H1 (cell line): ENCODE measurements at regions not wholly inside any gene's neighbourhood (a gene's known extent, or its start where the extent isn't known, plus 50 kb on each side); places are given as distances from the start of the nearest gene placed in this dataset.

Experiments
- CTCF ChIA-PET: fragments of 300-600 bp; sonication (Branson Sonifier 250); formaldehyde crosslinking; loops from one replicate; lab custom pipeline; 2021; ENCODE audit not compliant: partially characterized antibody; lab: Charles Lee
- POLR2A ChIA-PET: fragments of 300-600 bp; sonication (Branson Sonifier 250); formaldehyde crosslinking; loops from one replicate; lab custom pipeline; 2021; ENCODE audit warnings: inconsistent platforms; ENCODE audit not compliant: partially characterized antibody; lab: Charles Lee
- DNase-seq, 2 experiments: peaks; one replicate each; pipeline versions ENCODE4 v3.0.0 to v3.0.0-alpha.2; 2010 to 2022; ENCODE audit warnings: low spot score in 2 of 2, low read depth in 1 of 2, mixed read lengths in 1 of 2
- FAIRE-seq: peaks from 2 replicates; lab custom pipeline; 2011; peaks lifted over from hg19 to GRCh38; lab: Jason Lieb, UNC
- H2AFZ ChIP-seq: 2 replicates; pipeline ENCODE4 v1.8.1; 2012; ENCODE audit warnings: low read length, inconsistent platforms
- H2AK5ac ChIP-seq: 2 replicates; pipeline ENCODE4 v1.6.1; 2013; ENCODE audit warnings: low read depth, low read length
- H2BK120ac ChIP-seq: replicated peaks from 2 replicates; pipeline ENCODE3; 2013; ENCODE audit warnings: low read depth, low read length, inconsistent platforms
- H2BK12ac ChIP-seq: 2 replicates; pipeline ENCODE4 v1.6.1; 2013; ENCODE audit warnings: low read depth, low read length
- H2BK15ac ChIP-seq: 2 replicates; pipeline ENCODE4 v1.6.1; 2013; ENCODE audit warnings: low read length
- H2BK20ac ChIP-seq: 2 replicates; pipeline ENCODE4 v1.6.1; 2013; ENCODE audit warnings: low read length
- H2BK5ac ChIP-seq: 2 replicates; pipeline ENCODE4 v1.6.1; 2013; ENCODE audit warnings: low read depth, low read length
- H3K14ac ChIP-seq: 2 replicates; pipeline ENCODE4 v1.6.1; 2013; ENCODE audit warnings: inconsistent platforms; ENCODE audit not compliant: insufficient read length
- H3K18ac ChIP-seq: 2 replicates; pipeline ENCODE4 v1.6.1; 2013; ENCODE audit warnings: low read length; ENCODE audit errors: extremely low read depth
- H3K23ac ChIP-seq: 2 replicates; pipeline ENCODE4 v1.6.1; 2013; ENCODE audit warnings: inconsistent platforms; ENCODE audit not compliant: insufficient read length
- H3K23me2 ChIP-seq: 2 replicates; pipeline ENCODE4 v1.6.1; 2013; ENCODE audit warnings: low read depth, low read length
- H3K27ac ChIP-seq: 2 replicates; pipeline ENCODE4 v1.6.1; 2011; ENCODE audit warnings: low read depth, low read length, inconsistent platforms
- H3K27me3 ChIP-seq, 4 experiments: replicated peaks in 1 of 4; 1 replicate in 1 of 4; 2 replicates in 3 of 4; pipeline versions ENCODE4 v1.6.1 to v1.8.1; 2011 to 2013; ENCODE audit warnings: low read length in 3 of 4, mild to moderate bottlenecking in 3 of 4, inconsistent platforms in 2 of 4, mixed read lengths in 2 of 4, moderate library complexity in 1 of 4; ENCODE audit not compliant: control insufficient read depth in 3 of 4, insufficient read depth in 3 of 4; ENCODE audit errors: extremely low read depth in 1 of 4
- H3K36me3 ChIP-seq, 4 experiments: 2 replicates each; pipeline versions ENCODE4 v1.6.1 to v1.8.1; 2011 to 2013; ENCODE audit warnings: mild to moderate bottlenecking in 4 of 4, low read length in 3 of 4, moderate library complexity in 2 of 4, control low read depth in 1 of 4, inconsistent platforms in 1 of 4; ENCODE audit not compliant: insufficient read depth in 4 of 4, control insufficient read depth in 2 of 4
- H3K4ac ChIP-seq: replicated peaks from 2 replicates; pipeline ENCODE3; 2013; ENCODE audit warnings: low read length, low read depth, mixed read lengths, inconsistent platforms; ENCODE audit not compliant: insufficient read length
- H3K4me1 ChIP-seq, 4 experiments: replicated peaks in 1 of 4; 1 replicate in 1 of 4; 2 replicates in 3 of 4; pipeline versions ENCODE4 v1.6.1 to v1.8.1; 2011 to 2013; ENCODE audit warnings: low read length in 3 of 4, inconsistent platforms in 2 of 4, mixed read lengths in 1 of 4; ENCODE audit not compliant: insufficient read depth in 4 of 4, control insufficient read depth in 3 of 4
- H3K4me2 ChIP-seq, 2 experiments: 2 replicates each; pipeline versions ENCODE4 v1.6.1 to v1.8.1; 2011 to 2013; ENCODE audit warnings: low read depth in 2 of 2, low read length in 2 of 2, control low read depth in 1 of 2, inconsistent platforms in 1 of 2, mild to moderate bottlenecking in 1 of 2; ENCODE audit not compliant: insufficient read depth in 1 of 2
- H3K4me3 ChIP-seq, 4 experiments: fragments of 200-600, 300-600 bp in 1 of 4; sonication (generic), shearing (Covaris generic), sonication (Bioruptor Twin) in 1 of 4; 2 replicates each; pipeline versions ENCODE4 v1.5.1 to v1.8.1; 2011 to 2016; ENCODE audit warnings: low read length in 4 of 4, low read depth in 3 of 4, control low read depth in 2 of 4, inconsistent platforms in 2 of 4, mild to moderate bottlenecking in 2 of 4, mixed read lengths in 1 of 4, moderate library complexity in 1 of 4; ENCODE audit not compliant: insufficient read depth in 2 of 4; ENCODE audit errors: extremely low read depth in 1 of 4
- H3K56ac ChIP-seq: replicated peaks from 2 replicates; pipeline ENCODE3; 2013; ENCODE audit warnings: low read depth, mild to moderate bottlenecking, mixed read lengths, low read length, inconsistent platforms; ENCODE audit not compliant: insufficient read length
- H3K79me1 ChIP-seq: 2 replicates; pipeline ENCODE4 v1.6.1; 2013; ENCODE audit warnings: low read depth, low read length, control low read depth
- H3K79me2 ChIP-seq, 2 experiments: 2 replicates each; pipeline versions ENCODE4 v1.6.1 to v1.8.1; 2012 to 2013; ENCODE audit warnings: low read length in 2 of 2, mild to moderate bottlenecking in 2 of 2, inconsistent platforms in 1 of 2; ENCODE audit not compliant: insufficient read depth in 2 of 2, control insufficient read depth in 1 of 2
- H3K9ac ChIP-seq, 4 experiments: replicated peaks in 1 of 4; 1 replicate in 1 of 4; 2 replicates in 3 of 4; pipeline versions ENCODE4 v1.6.1 to v1.8.1; 2011 to 2013; ENCODE audit warnings: low read depth in 3 of 4, low read length in 3 of 4, control low read depth in 2 of 4, mild to moderate bottlenecking in 2 of 4, moderate library complexity in 2 of 4, inconsistent platforms in 1 of 4; ENCODE audit errors: extremely low read depth in 1 of 4
- H3K9me3 ChIP-seq, 2 experiments: 2 replicates each; pipeline versions ENCODE4 v1.6.1 to v1.8.1; 2012 to 2013; ENCODE audit warnings: mild to moderate bottlenecking in 2 of 2, moderate library complexity in 2 of 2, control low read depth in 1 of 2, inconsistent platforms in 1 of 2, low read depth in 1 of 2, low read length in 1 of 2, mixed read lengths in 1 of 2; ENCODE audit not compliant: insufficient read depth in 2 of 2
- H4K20me1 ChIP-seq, 2 experiments: replicated peaks in 1 of 2; 2 replicates each; pipeline versions ENCODE3 to v1.8.1; 2011 to 2013; ENCODE audit warnings: inconsistent platforms in 2 of 2, low read length in 2 of 2, mild to moderate bottlenecking in 1 of 2; ENCODE audit not compliant: insufficient read depth in 2 of 2, control insufficient read depth in 1 of 2
- H4K5ac ChIP-seq: 2 replicates; pipeline ENCODE4 v1.6.1; 2013; ENCODE audit warnings: low read length, low read depth, mixed read lengths, inconsistent platforms; ENCODE audit not compliant: insufficient read length
- H4K8ac ChIP-seq: 2 replicates; pipeline ENCODE4 v1.8.0; 2013; ENCODE audit warnings: mild to moderate bottlenecking, moderate library complexity, low read length, inconsistent platforms; ENCODE audit not compliant: insufficient read depth; ENCODE audit errors: extremely low read depth
- H4K91ac ChIP-seq: replicated peaks from 2 replicates; pipeline ENCODE3; 2013; ENCODE audit warnings: low read length, mixed read lengths, inconsistent platforms; ENCODE audit not compliant: insufficient read length
- ASH2L ChIP-seq: fragments of 200-600, 300-600 bp; sonication (generic); IDR thresholded peaks from one replicate; pipeline ENCODE4 v1.7.1; 2017; ENCODE audit warnings: low read length
- ATF3 ChIP-seq: IDR thresholded peaks from 2 replicates; pipeline ENCODE4 v1.6.1; 2011; ENCODE audit warnings: low read depth, mild to moderate bottlenecking, low read length; ENCODE audit not compliant: insufficient read depth
- CBX8 ChIP-seq: fragments of 300-800, 300-1000 bp; sonication (generic); IDR thresholded peaks from 2 replicates; pipeline ENCODE4 v1.7.1; 2016; ENCODE audit warnings: low read depth, low read length, borderline replicate concordance
- GABPA ChIP-seq: IDR thresholded peaks from 2 replicates; pipeline ENCODE4 v1.6.1; 2011; ENCODE audit warnings: mild to moderate bottlenecking, low read length, moderate library complexity, borderline replicate concordance; ENCODE audit not compliant: insufficient read depth
- HDAC6 ChIP-seq: IDR thresholded peaks from one replicate; pipeline ENCODE4 v1.7.1; 2012; ENCODE audit warnings: low read depth, mild to moderate bottlenecking, inconsistent platforms, low read length, moderate library complexity
- JUN ChIP-seq: IDR thresholded peaks from 2 replicates; pipeline ENCODE4 v1.6.1; 2011; ENCODE audit warnings: low read depth, mild to moderate bottlenecking, improper control_type of control experiment, low read length
- MAX ChIP-seq: IDR thresholded peaks from 2 replicates; pipeline ENCODE4 v1.6.1; 2012; ENCODE audit warnings: inconsistent platforms
- NRF1 ChIP-seq: IDR thresholded peaks from 2 replicates; pipeline ENCODE4 v1.6.1; 2011; ENCODE audit warnings: mild to moderate bottlenecking, low read depth, low read length, improper control_type of control experiment
- POLR2A ChIP-seq, 2 experiments: IDR thresholded peaks; 1 replicate in 1 of 2; 2 replicates in 1 of 2; pipeline ENCODE4 v1.6.1; 2011; ENCODE audit warnings: low read depth in 2 of 2, low read length in 2 of 2, mild to moderate bottlenecking in 2 of 2; ENCODE audit errors: control extremely low read depth in 1 of 2
- RXRA ChIP-seq: IDR thresholded peaks from 2 replicates; pipeline ENCODE4 v1.6.1; 2011; ENCODE audit warnings: low read depth, mild to moderate bottlenecking, low read length, moderate library complexity; ENCODE audit not compliant: insufficient read depth
- SIN3A ChIP-seq, 2 experiments: IDR thresholded peaks in 1 of 2; conservative IDR thresholded peaks in 1 of 2; 2 replicates each; pipeline ENCODE4 v1.6.1; 2011 to 2012; ENCODE audit warnings: low read length in 2 of 2, improper control_type of control experiment in 1 of 2, low read depth in 1 of 2, mild to moderate bottlenecking in 1 of 2
- SP4 ChIP-seq: IDR thresholded peaks from 2 replicates; pipeline ENCODE4 v1.6.1; 2012; ENCODE audit warnings: low read length, inconsistent platforms
- SUZ12 ChIP-seq: fragments of 200-600 bp; sonication (generic); IDR thresholded peaks from 2 replicates; pipeline ENCODE4 v1.6.1; 2012; ENCODE audit warnings: mild to moderate bottlenecking, inconsistent platforms, low read length, moderate library complexity, mixed read lengths
- WGBS, 2 experiments: shearing (Covaris generic) in 1 of 2; methylation state at CpG; one replicate each; pipeline versions ENCODE4 v1.1.6 to v1.1.7; 2013 to 2015; ENCODE audit warnings: low lambda C conversion rate in 2 of 2, mixed read lengths in 2 of 2, inconsistent platforms in 1 of 2, low coverage in 1 of 2, missing lambda C conversion rate in 1 of 2; ENCODE audit not compliant: insufficient replicate concordance in 2 of 2, insufficient coverage in 1 of 2, insufficient read length in 1 of 2; ENCODE audit errors: extremely low coverage in 1 of 2, missing lambda C conversion rate in 1 of 2; 5-methylcytosine and 5-hydroxymethylcytosine counted together

- ChIA-PET CTCF (no interaction called here), POLR2A (no interaction called here)
- H2BK12ac ChIP-seq = no peak overlapping the region
- H3K4me3 ChIP-seq = no peak overlapping the region
- H3K23me2 ChIP-seq = peaks cover 9% of the 10 kb centered on the region; the same call in 1 of the 2 replicates
- no peaks in the 10 kb centered on the region for H3K27me3 ChIP-seq
- H3K79me1 ChIP-seq = no peaks in the 10 kb centered on the region
- H2AFZ ChIP-seq = no peak overlapping the region
- H3K9ac ChIP-seq = no peak overlapping the region
- no peaks in the 10 kb centered on the region; a peak in 1 of 7 replicates for H3K4me1 ChIP-seq
- H3K79me2 ChIP-seq = no peaks in the 10 kb centered on the region
- H3K4me2 ChIP-seq = no peak overlapping the region
- no peak overlapping the region for H4K8ac ChIP-seq
- H3K18ac ChIP-seq = no peak overlapping the region
- H3K56ac ChIP-seq = no peak overlapping the region
- no peak for DNase-seq
- no peaks in the 10 kb centered on the region for H3K9me3 ChIP-seq
- H3K23ac ChIP-seq = no peak overlapping the region
- H4K20me1 ChIP-seq = peaks cover 0 to 4% of the 10 kb centered on the region in 2 experiments
- H2AK5ac ChIP-seq = no peak overlapping the region
- no peak overlapping the region for H2BK15ac ChIP-seq
- no peak overlapping the region for H3K4ac ChIP-seq
- H2BK20ac ChIP-seq = no peak overlapping the region
- H3K27ac ChIP-seq = no peak overlapping the region
- H4K91ac ChIP-seq = no peak overlapping the region
- no peak for FAIRE-seq
- no peak overlapping the region for H4K5ac ChIP-seq
- no peaks in the 10 kb centered on the region for H3K36me3 ChIP-seq
- H2BK5ac ChIP-seq = no peak overlapping the region
- H3K14ac ChIP-seq = no peak overlapping the region
- WGBS, 2 experiments = 85% methylated on average over 9 of the region's 9 CpGs; no CpG with 5 or more reads in 1 of the 2 experiments
- H2BK120ac ChIP-seq = no peak overlapping the region
- TF ChIP-seq NRF1 (no peak), CBX8 (no peak), MAX (no peak), GABPA (no peak), JUN (no peak), POLR2A (IDR thresholded peaks at IDR 0.05; ENCODE audit: control extremely low read depth in 1 of 2, low read depth in 2 of 2, low read length in 2 of 2) (no peak), RXRA (no peak), SIN3A (conservative IDR thresholded peaks at IDR 0.05 in 1 of 2, IDR thresholded peaks at IDR 0.05 in 1 of 2; ENCODE audit: low read depth in 1 of 2, low read length in 2 of 2) (no peak), HDAC6 (no peak), ATF3 (no peak), SP4 (no peak), ASH2L (no peak), SUZ12 (no peak)
Measured at GRCh38 chr6:1482381-1483166, 93.2 kb downstream of the FOXF2 start.
